ENCODE measurements at regions not wholly inside any gene's neighbourhood (a gene's known extent, or its start where the extent isn't known, plus 50 kb on each side); places are given as distances from the start of the nearest gene placed in this dataset.

DNA sequence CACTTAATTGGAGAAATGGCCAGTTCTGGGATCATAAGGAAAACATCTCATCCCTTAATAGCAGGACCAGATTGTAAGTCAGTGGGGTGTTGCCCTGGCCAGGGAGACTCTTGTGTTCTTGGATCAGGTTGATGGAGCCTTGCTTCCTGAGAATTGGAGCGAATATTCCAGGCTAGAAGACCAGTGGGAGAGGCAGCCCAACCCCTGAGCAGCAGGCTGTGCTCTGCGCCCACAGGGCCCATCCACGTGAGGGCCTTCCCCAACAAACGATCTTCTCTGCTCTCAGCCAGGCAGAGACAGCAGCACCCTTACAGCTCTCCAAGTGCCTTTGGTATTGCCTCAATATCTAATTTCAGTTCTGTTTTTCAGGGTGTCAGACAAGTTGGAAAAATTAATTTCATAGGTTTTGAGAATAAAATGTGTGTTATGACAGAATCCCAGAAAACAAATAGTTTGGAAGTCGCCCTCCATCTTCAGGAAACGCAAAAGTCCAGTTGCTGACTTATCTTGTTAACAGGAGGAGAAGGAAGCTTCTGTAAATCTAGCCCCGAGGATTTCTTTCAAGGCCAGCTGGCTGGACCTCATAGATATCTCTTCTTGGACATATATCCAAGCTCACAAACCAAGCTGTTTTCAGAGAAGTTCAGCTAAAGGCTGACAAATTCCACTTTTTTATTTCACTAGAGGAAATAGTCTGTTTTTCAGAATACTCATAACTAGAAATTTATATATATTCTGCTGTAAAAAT is 105.5 kb downstream of the COPS8 start:
- TF ChIP-seq, protein P1, sequence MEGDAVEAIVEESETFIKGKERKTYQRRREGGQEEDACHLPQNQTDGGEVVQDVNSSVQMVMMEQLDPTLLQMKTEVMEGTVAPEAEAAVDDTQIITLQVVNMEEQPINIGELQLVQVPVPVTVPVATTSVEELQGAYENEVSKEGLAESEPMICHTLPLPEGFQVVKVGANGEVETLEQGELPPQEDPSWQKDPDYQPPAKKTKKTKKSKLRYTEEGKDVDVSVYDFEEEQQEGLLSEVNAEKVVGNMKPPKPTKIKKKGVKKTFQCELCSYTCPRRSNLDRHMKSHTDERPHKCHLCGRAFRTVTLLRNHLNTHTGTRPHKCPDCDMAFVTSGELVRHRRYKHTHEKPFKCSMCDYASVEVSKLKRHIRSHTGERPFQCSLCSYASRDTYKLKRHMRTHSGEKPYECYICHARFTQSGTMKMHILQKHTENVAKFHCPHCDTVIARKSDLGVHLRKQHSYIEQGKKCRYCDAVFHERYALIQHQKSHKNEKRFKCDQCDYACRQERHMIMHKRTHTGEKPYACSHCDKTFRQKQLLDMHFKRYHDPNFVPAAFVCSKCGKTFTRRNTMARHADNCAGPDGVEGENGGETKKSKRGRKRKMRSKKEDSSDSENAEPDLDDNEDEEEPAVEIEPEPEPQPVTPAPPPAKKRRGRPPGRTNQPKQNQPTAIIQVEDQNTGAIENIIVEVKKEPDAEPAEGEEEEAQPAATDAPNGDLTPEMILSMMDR (conservative IDR thresholded peaks at IDR 0.05) = no peak
- TF ChIP-seq ZFX (IDR thresholded peaks at IDR 0.05) = no peak
- no peak overlapping the region for H3K27ac ChIP-seq

DNA sequence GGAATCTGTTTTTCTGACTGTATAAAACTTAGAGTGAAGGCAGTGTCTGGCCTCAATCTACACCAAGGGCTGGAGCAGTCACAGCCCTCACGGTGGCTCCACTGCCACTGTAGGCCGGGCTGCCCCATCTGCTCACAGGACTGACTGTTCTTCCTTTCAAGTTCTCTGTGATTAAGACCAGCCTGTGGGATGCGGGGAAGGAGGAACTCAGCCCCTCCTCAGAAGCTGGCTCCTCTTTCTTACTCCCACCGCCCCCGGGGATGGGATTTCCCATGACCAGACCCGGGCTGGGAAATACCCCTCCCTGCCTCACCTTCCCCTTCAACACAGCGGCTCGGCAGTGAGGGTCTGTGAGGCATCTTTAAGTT is 106.0 kb downstream of the COPS8 start:
- no peak overlapping the region for H3K27ac ChIP-seq
- TF ChIP-seq, protein P1 (conservative IDR thresholded peaks at IDR 0.05) = no peak
- no peak for TF ChIP-seq ZFX (IDR thresholded peaks at IDR 0.05)

DNA sequence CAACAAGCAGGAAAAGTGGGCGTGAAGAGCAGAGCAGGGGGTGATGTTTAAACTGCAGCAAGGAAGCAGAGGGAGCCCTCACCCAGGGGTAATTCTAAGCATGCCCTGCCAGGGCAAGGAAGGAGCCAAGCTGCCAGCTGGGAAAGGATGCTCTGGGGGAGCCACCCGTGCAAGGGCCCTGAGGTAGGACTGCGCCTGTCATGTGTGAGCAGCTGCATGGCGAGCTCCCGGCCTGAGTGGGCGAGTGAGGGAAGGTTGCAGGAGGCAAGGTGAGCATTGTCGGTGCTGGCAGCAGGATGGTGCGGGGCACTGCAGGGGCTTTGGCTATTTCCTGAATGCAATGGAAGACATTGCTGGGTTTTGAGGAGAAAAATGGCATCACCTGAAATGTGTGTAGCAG is 107.2 kb downstream of the COPS8 start:
- no peak overlapping the region for H3K27ac ChIP-seq
- no peak for TF ChIP-seq ZFX (IDR thresholded peaks at IDR 0.05)
- TF ChIP-seq, protein P1 (conservative IDR thresholded peaks at IDR 0.05) = no peak

DNA sequence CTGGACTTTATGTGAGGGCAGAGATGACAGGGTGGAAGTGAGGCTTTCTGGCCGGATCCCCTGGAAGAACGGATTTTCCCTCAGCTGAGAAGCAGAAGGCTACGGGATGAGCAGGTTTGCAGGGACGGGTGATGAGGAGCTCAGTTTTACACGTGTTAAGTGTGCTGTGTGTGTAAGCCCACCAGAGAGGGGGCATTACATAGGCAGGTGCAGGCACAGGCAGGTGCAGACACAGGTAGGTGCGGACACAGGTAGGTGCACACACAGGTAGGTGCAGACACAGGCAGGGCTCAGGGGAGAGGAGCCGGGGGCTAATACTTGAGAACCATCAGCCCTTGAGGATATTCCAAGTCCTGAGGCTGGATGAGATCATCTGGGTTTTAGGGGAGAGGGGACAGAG is 107.7 kb downstream of the COPS8 start:
- no peak overlapping the region for H3K27ac ChIP-seq
- TF ChIP-seq, protein P1 (conservative IDR thresholded peaks at IDR 0.05) = no peak
- no peak for TF ChIP-seq ZFX (IDR thresholded peaks at IDR 0.05)

DNA sequence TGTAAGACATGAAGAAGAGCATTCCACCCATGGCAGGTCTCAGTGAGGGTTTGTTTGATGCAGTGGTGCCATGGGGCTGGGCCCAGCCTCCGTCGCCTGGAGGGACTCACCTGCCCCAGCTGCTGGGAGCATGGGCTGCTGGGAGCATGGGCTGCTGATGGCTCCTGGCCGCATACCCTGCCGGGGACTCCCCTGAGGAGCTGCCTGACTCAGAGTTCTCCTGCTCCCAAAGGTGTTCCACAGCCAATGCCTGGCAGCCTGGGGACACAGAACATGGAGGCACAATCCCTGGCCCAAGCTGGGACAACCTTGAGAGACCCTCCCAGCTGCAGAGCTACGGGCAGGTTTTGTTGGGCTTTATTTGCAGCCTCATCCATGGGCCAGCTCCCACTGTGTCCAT is 108.4 kb downstream of the COPS8 start:
- H3K27ac ChIP-seq = no peak overlapping the region
- no peak for TF ChIP-seq ZFX (IDR thresholded peaks at IDR 0.05)
- TF ChIP-seq, protein P1 (conservative IDR thresholded peaks at IDR 0.05) = no peak

DNA sequence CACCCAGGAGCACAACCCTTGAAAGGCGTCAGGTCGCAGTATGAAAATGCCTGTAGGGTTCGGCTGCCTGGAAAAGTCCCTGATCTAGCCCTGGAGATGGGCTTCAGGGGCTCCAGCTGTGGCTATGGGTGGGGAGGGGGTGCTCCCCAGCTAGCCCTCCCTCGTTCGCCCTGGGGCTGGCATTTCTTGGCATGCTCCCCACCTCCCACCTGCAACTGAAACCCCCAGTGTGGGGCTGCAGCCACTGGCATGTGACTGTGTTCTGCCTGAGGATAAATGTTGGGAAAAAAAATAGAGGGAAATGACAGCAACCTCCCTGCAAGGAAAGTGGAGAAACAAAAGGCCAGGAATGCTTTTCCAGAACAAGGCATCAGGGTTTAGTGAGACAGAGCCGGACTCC is 109.2 kb downstream of the COPS8 start:
- TF ChIP-seq, protein P1 (conservative IDR thresholded peaks at IDR 0.05) = no peak
- no peak for TF ChIP-seq ZFX (IDR thresholded peaks at IDR 0.05)
- no peak overlapping the region for H3K27ac ChIP-seq

DNA sequence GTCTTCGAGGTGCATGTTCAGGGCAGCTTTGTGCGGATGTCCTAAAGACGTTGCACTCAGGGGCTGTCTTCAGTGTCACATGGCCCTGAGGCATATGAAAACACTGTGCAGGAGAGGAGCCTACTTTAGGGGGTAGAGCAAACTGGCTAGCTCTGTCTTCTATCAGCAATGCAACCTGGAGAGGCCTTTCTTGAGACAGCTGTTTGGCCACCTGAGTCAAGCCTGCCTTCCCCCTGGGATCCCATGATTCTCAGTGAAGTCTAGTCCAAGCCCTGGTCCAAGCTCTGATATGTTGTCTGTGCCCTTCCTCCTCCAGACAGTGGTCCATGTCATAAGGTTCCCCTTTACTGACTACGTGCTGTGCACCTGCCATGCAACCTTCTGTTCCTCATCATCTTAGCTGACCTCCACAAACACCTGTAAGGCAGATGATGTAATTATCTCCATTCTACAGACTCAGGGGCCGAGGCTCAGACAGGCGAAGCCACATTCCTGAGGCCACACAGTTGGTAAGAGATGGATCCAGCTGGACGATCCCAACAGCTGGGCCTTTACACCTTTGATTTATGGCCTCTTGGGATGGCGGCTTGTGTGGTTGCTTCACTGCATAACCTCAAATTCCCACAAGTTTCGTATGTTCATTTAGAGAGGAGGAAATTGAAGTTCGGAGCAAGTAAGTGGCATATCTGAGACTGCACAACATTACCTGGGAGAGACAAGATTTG is 109.9 kb downstream of the COPS8 start:
- H3K27ac ChIP-seq = no peak overlapping the region
- no peak for TF ChIP-seq ZFX (IDR thresholded peaks at IDR 0.05)
- TF ChIP-seq, protein P1 (conservative IDR thresholded peaks at IDR 0.05) = no peak
